NCI-H460 (cell line): ENCODE measurements at regions not wholly inside any gene's neighbourhood (a gene's known extent, or its start where the extent isn't known, plus 50 kb on each side); places are given as distances from the start of the nearest gene placed in this dataset.
A peak's percentile ranks its signal among the peaks of the same experiment; 100 is the strongest.
"Not testable (repeated sequence)": the region's sequence is repeated elsewhere in the genome, so short reads cannot be mapped to it uniquely, and the experiment has no call there.

Experiments
- DNase-seq: peaks from one replicate; pipeline ENCODE4 v3.0.0-alpha.2; 2016; ENCODE audit warnings: low read depth; ENCODE audit errors: extremely low read depth

DNA sequence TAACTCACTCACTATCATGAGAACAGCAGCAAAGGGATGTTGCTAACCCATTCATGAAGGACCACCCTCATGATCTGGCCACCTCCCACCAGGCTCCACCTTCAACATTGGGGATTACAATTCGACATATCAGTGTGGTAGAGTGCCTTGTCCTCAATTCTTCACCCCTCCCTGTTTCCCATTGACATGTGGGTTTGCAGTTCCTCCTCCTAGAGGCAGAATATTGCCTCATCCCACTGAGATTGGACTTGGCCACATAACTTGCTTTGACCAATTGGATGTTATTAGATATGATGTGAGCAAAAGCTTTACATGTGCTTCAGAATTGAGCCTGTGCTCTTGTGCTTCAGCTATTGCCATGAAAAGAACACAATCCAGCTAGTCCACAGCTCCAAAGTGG lies 217.0 kb upstream of the CXCR4 start:
- no peak for DNase-seq

DNA sequence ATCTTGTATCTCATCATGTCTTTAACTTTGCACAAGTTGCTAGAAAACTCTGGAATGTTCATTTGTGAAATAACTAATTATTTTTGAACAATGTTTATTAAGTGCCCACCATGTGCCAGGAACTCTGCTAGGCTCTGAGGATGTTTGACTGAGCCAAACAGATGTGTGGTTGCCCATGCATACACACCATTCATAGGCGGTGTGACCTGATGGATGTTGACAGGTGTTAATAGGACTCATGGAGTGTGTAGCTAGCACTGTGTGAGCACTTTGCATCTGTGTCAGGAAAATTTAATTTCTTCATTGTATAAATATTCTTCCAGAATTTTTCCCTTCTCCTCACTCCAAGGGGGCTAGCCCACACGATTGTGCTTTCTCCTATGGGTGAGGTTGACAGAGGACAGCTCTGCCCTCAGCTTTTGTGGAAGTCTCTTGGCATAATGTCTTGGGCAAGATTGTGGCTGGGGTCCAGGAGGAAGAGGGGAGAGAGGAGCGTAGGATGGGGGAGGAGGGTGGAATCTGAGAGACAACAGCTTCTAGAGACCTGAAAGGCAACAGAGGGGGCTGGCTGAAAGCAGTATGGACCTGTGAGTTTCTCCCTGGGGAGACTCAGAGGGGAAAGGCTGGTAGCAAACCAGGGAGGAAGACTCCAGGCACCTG lies 214.6 kb upstream of the CXCR4 start:
- DNase-seq, result no peak

DNA sequence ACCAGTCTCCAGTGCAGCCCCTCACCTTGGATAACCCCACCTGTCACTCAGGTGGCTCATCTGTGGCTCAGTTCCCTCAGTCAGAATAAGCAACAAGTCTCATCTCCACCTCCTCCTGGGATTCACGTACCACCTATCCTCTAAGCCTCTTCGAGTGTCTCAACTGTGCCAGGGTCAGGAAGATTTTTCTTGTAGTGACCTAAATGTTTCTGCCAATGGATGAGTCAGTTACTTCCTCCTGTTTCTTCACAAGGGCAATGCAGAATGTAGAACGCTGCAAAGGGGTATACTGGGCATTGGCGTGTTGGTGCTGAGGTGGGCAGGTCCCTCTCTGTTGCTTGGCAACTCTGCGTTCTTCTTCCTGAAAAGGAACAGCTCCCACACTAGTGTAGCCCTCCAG lies 213.3 kb upstream of the CXCR4 start:
- no peak for DNase-seq

DNA sequence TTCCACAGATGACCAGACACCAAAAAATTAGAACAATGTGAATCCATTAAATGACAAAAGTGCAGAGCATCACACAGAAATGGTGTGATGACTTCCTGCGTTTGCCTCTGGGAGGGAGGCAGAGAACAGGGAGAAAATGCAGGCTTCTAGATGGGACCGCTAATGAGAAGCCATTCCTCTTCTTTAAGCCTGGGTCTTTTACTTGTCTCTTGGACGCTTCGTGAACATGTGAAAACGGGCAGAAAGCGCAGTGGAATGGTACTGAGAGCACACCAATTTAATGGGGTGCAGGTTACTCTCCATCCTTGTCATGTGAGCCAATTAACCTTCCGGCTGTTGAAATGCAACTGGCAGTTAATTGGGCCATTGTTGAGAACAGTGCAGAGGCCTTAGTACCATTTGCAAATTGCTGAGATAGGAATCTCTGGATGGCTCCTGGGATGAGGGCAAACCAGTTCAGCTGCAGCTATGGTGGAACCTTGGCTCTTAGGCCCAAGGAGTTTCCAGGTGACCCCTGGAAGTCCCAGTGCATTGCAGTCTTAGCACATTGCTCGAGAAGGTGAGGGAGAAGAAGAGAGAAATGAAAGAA lies 210.4 kb upstream of the CXCR4 start:
- no peak for DNase-seq

DNA sequence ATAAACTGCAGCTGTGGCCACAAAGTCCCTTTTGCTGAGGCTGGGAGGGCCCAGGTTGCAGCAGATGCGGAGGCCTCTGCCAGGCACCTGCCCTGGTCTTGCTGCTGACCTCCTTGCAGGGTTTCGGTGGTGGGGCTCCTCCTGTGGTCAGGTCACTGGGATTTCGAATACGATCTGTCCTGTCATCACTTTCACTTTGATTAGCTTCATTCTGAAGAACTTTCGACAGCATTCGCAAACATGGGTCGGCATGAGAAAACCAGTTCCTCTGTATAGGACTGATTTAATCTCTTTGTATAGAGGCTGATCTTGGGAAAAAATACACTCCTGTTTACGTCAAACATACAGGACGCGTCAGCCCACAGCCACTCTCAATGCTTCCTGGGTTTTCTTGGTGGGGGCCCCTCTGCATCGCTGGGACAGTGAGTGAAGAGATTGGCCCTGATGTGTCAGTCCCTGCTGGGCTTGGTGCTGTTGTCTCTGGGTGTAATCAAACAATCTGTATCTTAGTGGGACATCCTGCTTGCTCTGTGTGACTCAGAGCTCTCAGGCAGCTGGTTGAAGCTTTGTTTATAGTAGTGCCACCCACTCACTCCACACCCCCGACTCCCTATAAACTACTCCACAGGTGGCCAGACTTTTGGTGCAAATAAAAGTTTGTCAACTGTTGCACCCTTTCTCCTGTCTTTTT lies 209.4 kb upstream of the CXCR4 start:
- peak; percentile 16 for DNase-seq

DNA sequence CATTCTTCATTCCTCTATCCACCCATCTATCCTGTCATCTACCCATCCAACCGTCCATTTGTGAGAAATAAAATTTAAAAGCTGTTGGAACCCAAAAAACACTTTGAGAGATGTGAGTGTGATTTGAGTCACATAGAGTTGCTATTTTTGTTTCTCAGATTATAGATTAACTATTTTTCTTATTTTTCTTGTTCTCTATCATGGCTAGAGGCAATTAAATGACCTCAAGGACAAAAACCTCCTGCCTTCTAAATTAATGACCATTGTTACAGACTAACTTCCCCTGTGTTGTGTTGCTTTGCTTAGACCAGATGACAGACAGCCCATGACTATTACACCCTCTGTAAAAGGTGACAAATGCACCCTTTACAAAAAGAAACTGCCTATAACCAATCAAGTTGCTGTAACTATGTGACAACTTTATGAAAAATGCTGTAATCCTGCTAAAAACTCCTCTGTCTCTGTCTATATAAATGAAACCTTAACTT lies 207.9 kb upstream of the CXCR4 start:
- DNase-seq, result no peak

DNA sequence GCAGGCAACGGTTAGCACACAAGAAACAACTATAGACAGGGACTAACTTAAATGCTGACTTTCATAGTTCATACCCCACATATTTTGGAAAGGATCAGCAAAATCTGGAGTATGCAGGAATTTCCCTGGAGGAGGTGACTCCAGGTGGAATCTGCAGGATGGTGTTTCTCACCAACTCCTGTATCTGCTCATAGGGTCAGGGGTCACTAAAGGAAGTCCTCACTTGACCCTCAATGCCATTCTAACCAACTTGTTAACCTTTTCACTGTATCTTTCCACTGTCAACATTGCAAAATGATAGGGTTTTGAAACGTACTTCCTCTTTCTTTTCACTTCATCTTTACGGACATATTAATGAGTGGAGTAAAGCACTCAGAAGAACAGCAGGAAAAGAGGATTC lies 207.0 kb upstream of the CXCR4 start:
- no peak for DNase-seq

DNA sequence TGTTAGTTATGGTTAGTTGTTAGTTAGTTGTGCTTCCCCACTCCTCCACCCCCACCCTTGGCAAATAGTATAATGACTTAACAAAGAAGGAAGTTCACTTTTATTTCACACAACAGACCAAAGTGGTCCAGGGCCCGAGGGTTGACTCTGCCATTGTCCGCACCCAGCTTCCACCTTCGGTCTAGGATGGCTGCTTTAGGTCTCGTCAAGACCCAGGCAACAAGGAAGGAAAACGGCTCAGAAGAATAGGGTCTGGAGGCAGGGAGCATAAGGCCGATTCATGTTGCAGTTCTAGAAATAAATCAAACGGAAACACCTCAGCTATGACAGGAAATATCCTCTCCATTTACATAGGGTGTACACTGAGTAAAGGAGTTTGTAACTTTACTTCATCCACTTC lies 206.0 kb upstream of the CXCR4 start:
- no peak for DNase-seq

DNA sequence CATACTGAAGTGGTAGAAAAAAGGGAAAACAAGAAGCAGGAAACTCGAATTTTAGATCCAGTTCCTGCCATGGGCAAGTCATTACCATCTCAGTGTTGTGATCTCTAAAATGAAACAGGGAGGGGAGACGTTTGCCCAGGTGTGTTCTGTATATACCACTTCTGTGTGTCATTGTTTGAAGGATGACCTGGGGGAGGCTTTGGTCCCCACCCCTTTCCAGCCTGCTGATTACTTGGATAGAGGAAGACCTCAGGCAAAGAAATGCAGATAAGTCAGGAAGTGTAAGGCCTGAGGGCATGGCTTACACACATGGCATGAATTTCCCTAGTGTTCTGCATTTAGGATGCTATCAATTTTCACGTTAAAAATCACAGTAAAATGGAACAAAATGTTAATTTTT lies 205.2 kb upstream of the CXCR4 start:
- DNase-seq, result no peak

DNA sequence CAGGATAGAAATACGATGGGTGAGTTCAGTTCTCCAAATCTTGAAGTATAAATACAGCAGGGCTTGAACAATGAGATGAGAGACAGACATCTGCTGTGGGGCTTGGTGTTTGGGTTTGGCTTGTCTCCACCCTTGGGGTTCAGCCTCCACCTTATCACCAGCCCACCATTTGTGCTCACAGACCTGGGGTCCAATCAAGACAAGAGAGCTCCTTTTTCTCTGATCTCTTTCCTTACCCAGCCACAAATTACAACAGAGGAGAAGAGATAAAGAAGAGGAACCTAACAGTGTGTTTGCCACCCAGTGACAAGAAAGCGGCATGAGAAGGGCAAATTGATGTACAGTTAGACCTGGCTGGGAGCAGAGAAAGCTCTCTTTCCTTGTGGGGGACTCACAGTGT lies 204.5 kb upstream of the CXCR4 start:
- DNase-seq, result no peak

DNA sequence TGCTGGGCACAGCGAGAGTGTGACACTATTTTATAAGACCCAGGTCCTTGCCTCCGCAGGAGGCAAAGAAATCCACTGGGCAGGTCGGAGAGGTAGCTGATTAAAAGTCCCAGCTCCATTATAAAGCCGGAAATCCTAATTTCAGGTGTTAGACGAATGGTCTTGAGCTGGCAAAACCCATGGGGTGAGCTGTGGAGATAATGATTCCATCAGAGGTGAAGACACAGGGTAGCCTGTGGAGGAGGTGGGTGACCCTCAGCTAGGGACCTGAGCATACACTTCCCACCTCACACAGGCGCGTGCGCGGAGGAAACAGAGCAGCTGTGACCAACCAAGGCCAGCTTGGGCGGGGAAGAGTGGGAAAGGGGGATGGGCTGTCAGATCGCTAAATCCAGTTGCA lies 201.7 kb upstream of the CXCR4 start:
- no peak for DNase-seq

DNA sequence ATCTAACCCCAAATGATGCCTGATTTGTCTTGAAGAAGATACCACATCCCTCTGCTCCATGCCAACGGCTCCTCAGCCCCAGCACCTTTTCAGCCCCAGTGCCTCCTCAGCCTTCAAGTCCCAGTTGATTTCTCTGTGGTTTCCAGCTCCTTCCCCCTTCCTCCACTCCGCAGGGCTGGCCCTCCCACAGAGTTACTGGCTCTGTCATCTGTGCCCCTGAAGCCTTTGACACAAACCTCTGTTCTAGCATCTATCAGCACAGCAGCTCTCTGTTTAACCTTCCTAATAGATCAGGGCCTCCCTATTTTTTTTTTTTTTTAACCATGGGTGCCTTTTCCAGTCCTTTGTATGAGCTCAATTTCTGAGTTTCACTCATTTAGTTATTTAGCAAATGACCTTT lies 201.3 kb upstream of the CXCR4 start:
- DNase-seq, result no peak

DNA sequence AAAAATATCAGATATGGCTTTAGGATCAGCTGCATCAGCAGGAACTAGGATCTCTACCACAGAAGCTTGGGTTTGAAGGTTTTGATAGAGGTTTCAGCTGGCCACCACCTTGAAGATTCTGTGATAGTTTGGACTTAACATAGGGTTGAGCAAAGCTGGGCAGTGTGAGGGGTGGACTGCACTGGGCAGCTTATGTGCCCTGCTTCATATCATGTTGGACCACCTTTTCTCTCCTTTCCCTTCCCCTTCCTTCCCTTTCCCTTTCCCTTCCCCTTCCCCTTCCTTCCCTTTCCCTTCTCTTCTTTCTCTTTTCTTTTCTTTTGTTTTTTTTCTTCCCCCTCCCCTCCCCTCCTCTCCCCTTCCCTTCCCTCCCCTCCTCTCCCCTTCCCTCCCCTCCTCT lies 196.3 kb upstream of the CXCR4 start:
- DNase-seq, result no peak

DNA sequence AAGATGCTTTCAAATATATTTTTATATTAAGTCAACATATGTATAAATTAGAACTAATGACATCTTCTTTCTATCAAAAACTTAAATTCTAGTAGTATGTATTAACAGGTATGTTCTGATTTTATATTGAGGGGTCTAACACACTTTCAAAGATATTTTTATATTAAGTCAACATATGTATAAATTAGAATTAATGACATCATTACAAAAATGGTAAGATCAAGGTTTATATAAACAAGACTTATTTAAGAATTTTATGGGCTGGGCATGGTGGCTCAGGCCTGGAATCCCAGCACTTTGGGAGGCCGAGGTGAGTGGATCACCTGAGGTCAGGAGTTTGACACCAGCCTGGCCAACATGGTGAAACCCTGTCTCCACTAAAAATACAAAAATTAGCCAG lies 194.6 kb upstream of the CXCR4 start:
- DNase-seq, result not testable (repeated sequence)

DNA sequence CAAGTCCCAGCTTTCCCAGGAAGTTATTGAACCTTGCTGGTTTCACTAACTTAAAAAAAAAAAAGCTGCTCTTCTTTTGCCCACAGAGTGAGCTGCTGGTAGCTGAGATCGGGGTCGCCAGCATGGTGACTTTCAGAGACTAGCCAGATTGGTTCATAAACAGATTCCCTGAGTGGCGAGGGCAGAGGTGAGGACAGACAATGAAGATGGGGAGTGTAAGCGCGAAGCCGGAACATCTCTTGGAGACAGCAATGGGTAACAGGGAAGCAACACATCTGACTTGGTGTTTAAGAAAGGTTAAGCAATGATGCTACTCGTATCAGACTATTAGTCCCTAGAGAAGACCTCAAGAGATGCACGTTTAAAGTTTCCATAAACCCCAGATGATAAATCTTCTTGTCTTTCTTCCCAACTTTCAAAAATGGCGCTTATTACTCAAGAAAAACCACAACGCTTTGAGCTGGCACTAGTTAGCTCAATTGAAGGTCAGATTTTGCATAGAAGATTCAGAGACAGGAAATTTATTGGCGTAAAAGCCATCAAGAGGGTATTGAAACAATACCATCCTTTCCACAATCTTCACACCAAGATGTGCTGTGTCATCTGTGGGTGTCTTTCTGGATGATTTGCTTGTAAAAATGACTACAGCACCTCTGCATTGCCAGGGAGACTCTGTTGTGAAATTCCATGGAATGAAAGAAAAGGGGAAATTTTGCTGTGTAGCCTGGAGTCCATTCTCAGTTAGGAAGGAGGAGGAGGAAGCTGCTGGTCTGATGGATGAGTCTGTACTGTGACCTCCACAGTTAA lies 193.1 kb upstream of the CXCR4 start:
- no peak for DNase-seq

DNA sequence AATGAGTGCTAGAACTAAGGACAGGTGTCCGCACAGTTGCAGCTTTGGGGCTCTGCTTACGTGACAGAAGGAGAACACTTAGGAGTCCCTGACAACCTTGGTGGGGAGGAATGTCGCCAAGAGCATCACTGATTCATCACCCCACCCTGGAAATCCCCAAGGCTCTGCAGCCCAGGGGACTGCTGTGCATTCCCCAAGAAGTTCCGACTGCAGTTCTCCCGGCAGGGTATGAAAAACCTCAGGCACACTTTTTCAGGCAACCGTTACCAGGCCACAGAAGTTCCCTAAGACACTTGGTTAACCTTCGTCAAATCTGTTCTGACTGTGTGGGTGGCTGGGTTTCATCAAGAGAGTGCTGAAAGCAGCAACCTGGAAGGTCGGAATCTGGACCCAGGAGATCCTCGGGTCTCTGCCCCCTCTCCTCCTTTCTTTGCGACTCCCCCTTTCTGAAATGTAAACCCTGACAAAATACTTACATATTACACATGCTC lies 192.1 kb upstream of the CXCR4 start:
- DNase-seq, result no peak

DNA sequence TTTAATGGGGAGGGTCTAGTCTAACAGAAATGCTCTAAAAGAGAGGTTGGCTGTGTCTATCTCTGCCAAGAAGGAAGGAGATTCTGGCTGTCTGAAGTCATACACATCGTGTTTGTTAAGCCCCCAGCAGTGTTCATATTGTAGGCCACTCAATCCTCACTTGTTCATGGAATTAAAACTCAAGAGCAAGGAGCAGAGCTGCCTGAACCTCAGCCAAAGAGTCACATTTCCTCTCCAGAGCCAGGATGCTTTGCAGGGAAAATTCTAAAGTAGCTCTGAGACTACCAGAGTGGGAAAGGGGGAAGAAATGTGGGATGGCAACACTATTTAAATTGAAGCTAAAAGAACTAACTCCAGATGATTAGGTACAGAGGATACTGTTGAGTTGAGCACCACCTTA lies 190.7 kb upstream of the CXCR4 start:
- no peak for DNase-seq

DNA sequence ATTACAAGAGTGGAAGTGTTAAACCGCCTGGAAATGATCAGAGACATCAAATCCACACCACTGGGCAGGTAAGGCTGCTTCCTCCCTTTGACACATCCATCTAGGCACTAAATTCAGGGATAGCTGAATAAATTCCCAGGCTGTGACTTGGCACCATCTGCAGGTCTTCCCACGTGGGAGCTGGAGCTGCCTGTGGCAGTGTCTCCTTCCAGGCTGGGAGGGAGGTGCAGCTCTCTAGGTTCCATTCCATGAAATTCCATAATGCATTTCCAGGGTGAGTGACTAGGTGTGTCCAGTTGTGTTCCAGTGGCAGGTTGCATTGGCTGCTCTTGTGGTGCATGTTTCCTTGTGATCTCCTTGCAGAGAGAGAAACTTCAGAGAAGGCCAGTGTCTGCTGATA lies 188.9 kb upstream of the CXCR4 start:
- DNase-seq, result no peak

DNA sequence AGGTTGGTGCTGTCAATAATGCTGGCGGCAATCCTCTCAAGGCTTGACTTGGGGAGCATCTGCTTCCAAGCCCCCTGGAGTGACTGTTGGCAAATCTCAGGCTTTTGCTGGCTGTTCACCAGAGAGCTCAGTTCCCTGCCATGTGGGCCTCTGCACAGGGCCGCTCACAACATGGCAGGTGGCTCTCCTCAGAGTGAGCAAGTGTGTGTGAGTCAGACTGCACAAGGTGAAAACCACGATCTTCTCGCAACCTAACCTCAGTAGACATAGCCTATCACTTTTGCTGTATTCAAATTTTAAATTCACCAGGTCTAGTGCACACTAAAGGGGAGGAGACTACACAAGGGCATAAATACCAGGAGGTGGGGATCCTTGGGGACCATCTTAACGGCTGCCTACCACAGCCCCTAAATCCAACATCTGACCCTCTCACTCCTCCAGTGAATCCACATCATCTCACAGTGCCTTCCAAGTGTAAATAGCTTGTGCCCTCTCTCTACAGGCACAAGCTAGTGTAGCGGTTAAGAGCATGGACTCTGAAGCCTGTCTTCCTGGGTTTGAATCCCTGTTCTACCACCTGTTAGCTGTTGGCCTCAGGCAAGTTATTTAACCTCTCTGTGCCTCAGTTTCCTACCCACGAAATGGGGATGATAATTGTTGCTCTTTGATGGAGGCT lies 187.7 kb upstream of the CXCR4 start:
- DNase-seq, result no peak

DNA sequence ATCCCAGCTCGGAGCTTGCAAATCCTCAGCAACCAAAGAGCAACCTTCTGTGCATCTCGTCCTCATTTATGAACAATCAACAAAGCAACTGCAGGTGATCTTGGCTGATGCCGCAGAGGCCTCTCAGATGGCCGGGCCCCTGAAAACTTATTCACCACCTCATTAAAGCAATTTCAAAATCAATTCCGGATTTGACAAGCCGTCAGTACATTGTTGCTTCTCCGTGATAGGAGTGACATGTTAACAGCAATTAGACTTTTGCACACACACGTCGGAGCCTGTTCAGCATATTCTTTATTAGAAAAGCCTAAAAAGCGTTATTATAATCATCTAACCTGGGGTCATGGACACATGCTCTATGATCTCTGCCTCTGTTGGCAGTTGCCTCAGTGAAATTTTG lies 183.1 kb upstream of the CXCR4 start:
- no peak for DNase-seq

DNA sequence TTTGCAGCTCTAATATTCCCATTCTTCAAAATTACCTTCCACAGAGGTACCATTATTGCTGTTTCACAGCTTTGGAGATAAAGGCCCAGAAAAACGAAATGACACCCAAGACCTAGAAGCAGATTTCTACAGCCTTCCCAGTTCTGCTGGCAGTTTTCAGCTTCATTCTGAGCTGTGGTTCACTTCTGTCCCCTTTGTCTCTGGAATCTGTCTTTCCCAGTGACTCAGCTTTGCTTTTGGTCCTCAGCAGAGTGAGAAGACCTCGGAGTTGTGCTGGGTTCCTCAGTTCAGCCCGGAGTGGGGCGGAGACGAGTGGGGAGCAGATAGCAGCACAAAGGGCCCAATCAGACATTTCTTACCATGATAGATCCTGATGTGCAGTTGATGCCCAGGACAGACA lies 180.7 kb upstream of the CXCR4 start:
- no peak for DNase-seq
